GM12891 (cell line): ENCODE measurements at regions not wholly inside any gene's neighbourhood (a gene's known extent, or its start where the extent isn't known, plus 50 kb on each side); places are given as distances from the start of the nearest gene placed in this dataset.

Source experiments
- PAX5 ChIP-seq: IDR thresholded peaks from 2 replicates; pipeline ENCODE4 v1.6.1; 2011; ENCODE audit warnings: low read length, moderate library complexity, mild to moderate bottlenecking; ENCODE audit not compliant: insufficient read depth, severe bottlenecking
- POLR2A ChIP-seq: IDR thresholded peaks from 2 replicates; pipeline ENCODE4 v1.6.1; 2011; ENCODE audit warnings: low read depth, low read length, control low read depth

DNA sequence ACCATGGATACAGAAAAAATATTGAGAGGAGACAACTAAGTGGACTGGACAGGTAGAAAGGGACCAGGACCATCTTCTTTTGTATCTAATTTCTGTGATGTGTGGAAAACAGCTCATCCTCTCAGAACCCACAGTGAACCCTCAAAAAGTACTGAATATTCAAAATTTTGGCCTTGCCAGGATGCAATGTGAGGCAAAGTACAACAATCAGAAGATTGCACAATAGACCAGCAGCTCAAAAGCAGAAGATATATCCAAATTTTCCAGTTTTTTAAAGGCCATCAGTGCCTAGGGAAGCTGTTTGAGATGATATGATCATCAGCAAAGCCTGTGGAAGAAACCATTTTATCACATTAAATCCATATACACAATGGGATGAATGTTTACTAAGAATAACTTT is 973.3 kb upstream of the MIR17HG start:
- TF ChIP-seq PAX5 (no peak), POLR2A (no peak)
